ENCODE measurements at regions not wholly inside any gene's neighbourhood (a gene's known extent, or its start where the extent isn't known, plus 50 kb on each side); places are given as distances from the start of the nearest gene placed in this dataset.

DNA sequence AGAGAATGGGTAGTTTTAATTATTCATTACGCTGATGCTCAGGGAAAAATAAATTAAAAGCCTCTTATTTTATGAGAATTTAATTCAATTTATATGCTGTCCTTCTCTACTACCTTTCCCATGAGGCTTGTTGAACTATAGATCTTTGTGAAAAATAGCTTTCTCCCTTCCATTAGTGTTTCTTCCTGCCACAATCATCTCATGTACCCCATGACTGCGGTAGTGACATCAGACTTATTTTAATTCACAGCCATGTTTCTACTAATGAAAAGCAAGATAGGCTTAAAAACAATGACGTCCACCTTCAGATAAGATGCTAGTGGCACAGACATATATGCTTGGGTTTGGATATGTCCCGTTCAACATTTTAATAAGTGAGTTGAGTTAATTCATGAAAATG, 87.4 kb upstream of the TMEM47 start:
- TF ChIP-seq, protein P1, sequence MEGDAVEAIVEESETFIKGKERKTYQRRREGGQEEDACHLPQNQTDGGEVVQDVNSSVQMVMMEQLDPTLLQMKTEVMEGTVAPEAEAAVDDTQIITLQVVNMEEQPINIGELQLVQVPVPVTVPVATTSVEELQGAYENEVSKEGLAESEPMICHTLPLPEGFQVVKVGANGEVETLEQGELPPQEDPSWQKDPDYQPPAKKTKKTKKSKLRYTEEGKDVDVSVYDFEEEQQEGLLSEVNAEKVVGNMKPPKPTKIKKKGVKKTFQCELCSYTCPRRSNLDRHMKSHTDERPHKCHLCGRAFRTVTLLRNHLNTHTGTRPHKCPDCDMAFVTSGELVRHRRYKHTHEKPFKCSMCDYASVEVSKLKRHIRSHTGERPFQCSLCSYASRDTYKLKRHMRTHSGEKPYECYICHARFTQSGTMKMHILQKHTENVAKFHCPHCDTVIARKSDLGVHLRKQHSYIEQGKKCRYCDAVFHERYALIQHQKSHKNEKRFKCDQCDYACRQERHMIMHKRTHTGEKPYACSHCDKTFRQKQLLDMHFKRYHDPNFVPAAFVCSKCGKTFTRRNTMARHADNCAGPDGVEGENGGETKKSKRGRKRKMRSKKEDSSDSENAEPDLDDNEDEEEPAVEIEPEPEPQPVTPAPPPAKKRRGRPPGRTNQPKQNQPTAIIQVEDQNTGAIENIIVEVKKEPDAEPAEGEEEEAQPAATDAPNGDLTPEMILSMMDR (IDR thresholded peaks at IDR 0.05; ENCODE audit: extremely low read depth in 1 of 2, insufficient read depth in 1 of 2, low read depth in 1 of 2, low read length in 2 of 2) = no peak
- TF ChIP-seq EZH2 (IDR thresholded peaks at IDR 0.05; ENCODE audit: borderline replicate concordance, low read depth, low read length, severe bottlenecking) (no peak), POLR2AphosphoS5 (IDR thresholded peaks at IDR 0.05; ENCODE audit: insufficient read depth, low read depth, low read length) (no peak)
- TF ChIP-seq, protein P2, sequence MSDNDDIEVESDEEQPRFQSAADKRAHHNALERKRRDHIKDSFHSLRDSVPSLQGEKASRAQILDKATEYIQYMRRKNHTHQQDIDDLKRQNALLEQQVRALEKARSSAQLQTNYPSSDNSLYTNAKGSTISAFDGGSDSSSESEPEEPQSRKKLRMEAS (IDR thresholded peaks at IDR 0.05; ENCODE audit: insufficient read depth, insufficient read length) = no peak

Measured in endothelial cell of umbilical vein (primary cell).